ENCODE measurements at regions not wholly inside any gene's neighbourhood (a gene's known extent, or its start where the extent isn't known, plus 50 kb on each side); places are given as distances from the start of the nearest gene placed in this dataset.

- Histone ChIP-seq H3K27ac (ENCODE audit: low read depth in 2 of 2, low read length in 2 of 2) (no peak overlapping the region), H3K36me3 (ENCODE audit: control insufficient read depth in 2 of 3, insufficient read depth in 3 of 3, low read length in 3 of 3) (no peaks in the 10 kb centered on the region), H3K9me3 (ENCODE audit: control insufficient read depth in 2 of 3, insufficient read depth in 1 of 3, low read length in 3 of 3) (no peaks in the 10 kb centered on the region), H3K4me3 (ENCODE audit: low read length in 3 of 3) (no peak overlapping the region), H3K27me3 (ENCODE audit: control insufficient read depth, insufficient read depth, low read length) (no peaks in the 10 kb centered on the region), H3K4me1 (ENCODE audit: control insufficient read depth in 2 of 3, insufficient read depth in 2 of 3, low read depth in 1 of 3, low read length in 3 of 3) (peaks cover 0 to 3% (median 0%) of the 10 kb centered on the region in 3 donors), H3K9ac (ENCODE audit: low read length in 3 of 3) (no peak overlapping the region)
- DNase-seq (no peak), FAIRE-seq (no peak)
- intact Hi-C loops (cut with DNase I): no loop called here
- TF ChIP-seq CTCF (IDR thresholded peaks at IDR 0.05; ENCODE audit: borderline replicate concordance, extremely low read depth, insufficient read depth): no peak
These were observed 149.9 kb upstream of the RBBP8 start for GRCh38 chr18:22783245-22783644.

GRCh38 chr18:22783662-22784076, 149.5 kb upstream of the RBBP8 start:
- H3K9ac ChIP-seq (ENCODE audit: low read length in 3 of 3): no peak overlapping the region
- DNase-seq (peak in 1 of 5 donors; percentile 49), FAIRE-seq (no peak)
- no peaks in the 10 kb centered on the region for H3K27me3 ChIP-seq (ENCODE audit: control insufficient read depth, insufficient read depth, low read length)
- no peak for TF ChIP-seq CTCF (IDR thresholded peaks at IDR 0.05; ENCODE audit: borderline replicate concordance, extremely low read depth, insufficient read depth)
- intact Hi-C loops (cut with DNase I): no loop called here
- H3K27ac ChIP-seq (ENCODE audit: low read depth in 2 of 2, low read length in 2 of 2): no peak overlapping the region
- no peaks in the 10 kb centered on the region for H3K36me3 ChIP-seq (ENCODE audit: control insufficient read depth in 2 of 3, insufficient read depth in 3 of 3, low read length in 3 of 3)
- peaks cover 0 to 3% (median 0%) of the 10 kb centered on the region in 3 donors for H3K4me1 ChIP-seq (ENCODE audit: control insufficient read depth in 2 of 3, insufficient read depth in 2 of 3, low read depth in 1 of 3, low read length in 3 of 3)
- H3K9me3 ChIP-seq (ENCODE audit: control insufficient read depth in 2 of 3, insufficient read depth in 1 of 3, low read length in 3 of 3): no peaks in the 10 kb centered on the region
- H3K4me3 ChIP-seq (ENCODE audit: low read length in 3 of 3): no peak overlapping the region

GRCh38 chr18:22789052-22789451, 144.1 kb upstream of the RBBP8 start:
- DNase-seq: no peak
- H3K36me3 ChIP-seq (ENCODE audit: control insufficient read depth in 2 of 3, insufficient read depth in 3 of 3, low read length in 3 of 3): no peaks in the 10 kb centered on the region
- no peaks in the 10 kb centered on the region for H3K4me1 ChIP-seq (ENCODE audit: control insufficient read depth in 2 of 3, insufficient read depth in 2 of 3, low read depth in 1 of 3, low read length in 3 of 3)
- no peak for TF ChIP-seq CTCF (IDR thresholded peaks at IDR 0.05; ENCODE audit: borderline replicate concordance, extremely low read depth, insufficient read depth)
- intact Hi-C loops (cut with DNase I): no loop called here
- H3K27me3 ChIP-seq (ENCODE audit: control insufficient read depth, insufficient read depth, low read length): no peaks in the 10 kb centered on the region
- FAIRE-seq: no peak
- no peak overlapping the region for H3K9ac ChIP-seq (ENCODE audit: low read length in 3 of 3)
- no peak overlapping the region for H3K27ac ChIP-seq (ENCODE audit: low read depth in 2 of 2, low read length in 2 of 2)
- no peak overlapping the region for H3K4me3 ChIP-seq (ENCODE audit: low read length in 3 of 3)
- H3K9me3 ChIP-seq (ENCODE audit: control insufficient read depth in 2 of 3, insufficient read depth in 1 of 3, low read length in 3 of 3): no peaks in the 10 kb centered on the region

GRCh38 chr18:22789600-22789999, 143.5 kb upstream of the RBBP8 start:
- no peaks in the 10 kb centered on the region for H3K9me3 ChIP-seq (ENCODE audit: control insufficient read depth in 2 of 3, insufficient read depth in 1 of 3, low read length in 3 of 3)
- H3K4me1 ChIP-seq (ENCODE audit: control insufficient read depth in 2 of 3, insufficient read depth in 2 of 3, low read depth in 1 of 3, low read length in 3 of 3): no peaks in the 10 kb centered on the region
- no peak overlapping the region for H3K9ac ChIP-seq (ENCODE audit: low read length in 3 of 3)
- no peaks in the 10 kb centered on the region for H3K27me3 ChIP-seq (ENCODE audit: control insufficient read depth, insufficient read depth, low read length)
- intact Hi-C loops (cut with DNase I): no loop called here
- H3K36me3 ChIP-seq (ENCODE audit: control insufficient read depth in 2 of 3, insufficient read depth in 3 of 3, low read length in 3 of 3): no peaks in the 10 kb centered on the region
- H3K27ac ChIP-seq (ENCODE audit: low read depth in 2 of 2, low read length in 2 of 2): no peak overlapping the region
- FAIRE-seq: no peak
- TF ChIP-seq CTCF (IDR thresholded peaks at IDR 0.05; ENCODE audit: borderline replicate concordance, extremely low read depth, insufficient read depth): no peak
- no peak for DNase-seq
- H3K4me3 ChIP-seq (ENCODE audit: low read length in 3 of 3): no peak overlapping the region
